ENCODE measurements at regions not wholly inside any gene's neighbourhood (a gene's known extent, or its start where the extent isn't known, plus 50 kb on each side); places are given as distances from the start of the nearest gene placed in this dataset.
"Not testable (repeated sequence)": the region's sequence is repeated elsewhere in the genome, so short reads cannot be mapped to it uniquely, and the experiment has no call there.

DNA sequence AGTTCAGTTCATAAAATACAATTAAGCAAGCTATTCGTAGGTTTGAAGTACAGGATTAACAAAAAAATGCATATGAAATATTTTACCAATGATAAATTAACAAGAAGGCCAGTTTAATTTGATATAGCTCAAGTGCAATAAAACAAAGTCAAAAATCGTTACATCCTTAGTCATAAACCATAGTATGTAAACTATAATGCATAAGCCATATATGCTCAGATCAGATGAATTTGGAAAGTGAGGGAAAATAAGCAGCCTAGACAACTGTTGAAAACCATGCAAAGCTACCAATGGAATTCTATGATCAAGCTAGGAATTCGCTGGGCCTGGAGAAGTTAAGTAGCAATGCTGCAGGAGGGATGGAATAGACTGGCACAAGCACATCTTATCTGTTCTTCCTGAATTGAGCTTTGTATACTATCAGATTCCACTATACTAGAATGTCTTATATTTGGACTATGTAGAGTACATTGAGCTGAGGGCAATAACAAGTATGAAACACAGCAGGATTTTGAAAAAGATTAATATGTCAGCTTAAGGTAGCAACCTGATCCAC, 682.0 kb downstream of the IRS1 start:
- no peaks in the 10 kb centered on the region for H3K36me3 Mint-ChIP-seq
- no peaks in the 10 kb centered on the region for H3K9me3 Mint-ChIP-seq (ENCODE audit: low read depth)
- peaks cover 2% of the 10 kb centered on the region for H3K27me3 Mint-ChIP-seq
- H3K27ac Mint-ChIP-seq = no peak overlapping the region
- H3K4me1 Mint-ChIP-seq (ENCODE audit: low read depth) = peaks cover 11% of the 10 kb centered on the region
- H3K4me3 Mint-ChIP-seq = no peak overlapping the region

DNA sequence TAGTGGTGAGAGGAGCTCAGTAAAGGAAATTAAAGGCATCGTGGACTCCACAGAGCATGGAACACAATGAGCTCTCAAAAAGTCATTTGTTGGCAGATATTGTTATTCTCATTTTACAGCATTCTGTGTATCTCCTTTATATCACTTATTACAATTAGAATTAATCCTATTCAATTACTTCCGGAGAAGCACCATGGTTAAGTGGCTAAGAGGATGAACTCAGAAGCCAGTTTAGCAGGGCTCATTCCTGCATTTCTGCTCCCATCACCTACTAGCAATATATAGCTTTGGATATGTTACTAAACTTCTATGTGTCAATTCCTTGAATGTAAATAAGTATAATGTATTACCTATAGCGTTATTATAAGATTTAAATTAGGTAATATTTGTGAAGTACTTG, 683.3 kb downstream of the IRS1 start:
- H3K36me3 Mint-ChIP-seq = no peaks in the 10 kb centered on the region
- H3K9me3 Mint-ChIP-seq (ENCODE audit: low read depth) = no peaks in the 10 kb centered on the region
- H3K4me3 Mint-ChIP-seq = no peak overlapping the region
- peaks cover 2% of the 10 kb centered on the region for H3K27me3 Mint-ChIP-seq
- H3K4me1 Mint-ChIP-seq (ENCODE audit: low read depth) = peaks cover 11% of the 10 kb centered on the region
- H3K27ac Mint-ChIP-seq = no peak overlapping the region

DNA sequence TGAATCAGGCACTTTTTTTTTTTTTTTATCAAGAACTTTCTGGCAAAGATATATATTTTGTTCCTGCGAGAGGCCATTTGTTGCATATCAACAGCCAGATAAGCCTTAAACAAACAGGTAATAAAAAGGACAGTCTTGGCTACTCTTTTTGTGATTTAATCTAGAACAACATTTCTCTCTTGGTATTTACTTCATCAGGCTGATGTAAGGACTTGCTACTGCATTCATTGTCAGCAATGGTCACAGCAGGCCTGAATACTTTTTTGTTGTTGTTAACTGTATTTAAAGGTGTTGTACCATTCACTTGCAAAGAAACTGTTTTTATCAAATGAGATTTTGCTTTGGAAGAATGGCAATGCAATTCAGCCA, 683.8 kb downstream of the IRS1 start:
- Mint-ChIP-seq H3K9me3 (ENCODE audit: low read depth) (no peaks in the 10 kb centered on the region), H3K36me3 (no peaks in the 10 kb centered on the region), H3K27ac (no peak overlapping the region), H3K4me1 (ENCODE audit: low read depth) (peaks cover 11% of the 10 kb centered on the region), H3K27me3 (peaks cover 2% of the 10 kb centered on the region), H3K4me3 (no peak overlapping the region)

DNA sequence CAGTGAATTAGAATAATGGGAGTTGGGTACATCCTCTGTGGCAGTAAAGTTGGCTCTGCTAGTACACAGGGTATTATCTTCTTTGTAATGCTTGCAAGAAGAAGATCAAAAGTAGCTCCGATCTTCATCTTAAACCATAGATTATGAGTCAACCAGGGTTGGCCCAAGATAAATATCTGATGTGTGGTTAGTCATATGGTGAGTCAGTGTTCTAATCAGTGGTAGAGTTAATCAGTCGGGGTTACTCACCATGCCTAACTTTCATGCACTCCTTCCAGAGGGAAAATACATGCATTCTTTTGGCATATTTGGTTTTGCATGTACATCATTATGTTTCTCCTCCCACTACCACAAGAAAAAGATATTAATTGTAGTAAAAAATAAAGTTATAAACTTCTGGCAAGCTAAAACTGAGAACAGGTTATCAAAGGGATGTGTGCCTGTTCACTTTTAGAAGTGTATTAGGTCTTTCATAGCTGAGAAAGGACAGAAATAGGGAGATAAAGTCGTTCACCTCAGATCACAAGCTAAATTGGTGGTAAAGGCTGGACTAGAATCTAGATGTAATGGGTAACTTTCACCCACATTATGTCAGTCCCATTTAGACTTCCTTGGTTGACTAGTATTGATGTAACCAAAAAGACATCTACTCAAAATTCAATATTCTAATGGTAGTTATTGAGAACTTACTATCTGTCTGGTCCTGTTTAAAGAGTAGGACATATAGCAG, 684.4 kb downstream of the IRS1 start:
- H3K4me3 Mint-ChIP-seq = no peak overlapping the region
- H3K4me1 Mint-ChIP-seq (ENCODE audit: low read depth) = peaks cover 11% of the 10 kb centered on the region
- H3K27me3 Mint-ChIP-seq = peaks cover 2% of the 10 kb centered on the region
- no peaks in the 10 kb centered on the region for H3K36me3 Mint-ChIP-seq
- H3K27ac Mint-ChIP-seq = no peak overlapping the region
- no peaks in the 10 kb centered on the region for H3K9me3 Mint-ChIP-seq (ENCODE audit: low read depth)

DNA sequence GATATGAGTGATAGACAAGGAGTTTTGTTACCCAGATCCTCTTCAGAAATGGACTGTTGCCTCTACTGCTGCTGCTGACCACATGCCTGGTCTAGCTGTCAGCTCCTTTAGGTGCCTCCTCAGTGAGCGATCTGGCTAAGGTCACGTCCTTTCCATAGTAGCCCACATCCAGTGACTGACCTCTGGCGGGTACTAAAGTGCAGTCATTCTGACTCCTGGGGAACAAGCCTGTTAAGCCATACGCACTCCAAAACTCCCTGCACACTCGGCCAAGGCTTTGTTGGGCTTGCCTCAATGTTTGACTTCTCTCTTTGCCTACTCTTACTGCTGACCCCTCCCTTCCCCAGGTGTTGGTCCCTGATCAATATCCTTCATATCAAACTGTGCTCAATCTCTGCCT, 685.2 kb downstream of the IRS1 start:
- Mint-ChIP-seq H3K4me3 (no peak overlapping the region), H3K4me1 (ENCODE audit: low read depth) (peaks cover 11% of the 10 kb centered on the region), H3K27me3 (peaks cover 2% of the 10 kb centered on the region), H3K27ac (no peak overlapping the region), H3K36me3 (no peaks in the 10 kb centered on the region), H3K9me3 (ENCODE audit: low read depth) (no peaks in the 10 kb centered on the region)

DNA sequence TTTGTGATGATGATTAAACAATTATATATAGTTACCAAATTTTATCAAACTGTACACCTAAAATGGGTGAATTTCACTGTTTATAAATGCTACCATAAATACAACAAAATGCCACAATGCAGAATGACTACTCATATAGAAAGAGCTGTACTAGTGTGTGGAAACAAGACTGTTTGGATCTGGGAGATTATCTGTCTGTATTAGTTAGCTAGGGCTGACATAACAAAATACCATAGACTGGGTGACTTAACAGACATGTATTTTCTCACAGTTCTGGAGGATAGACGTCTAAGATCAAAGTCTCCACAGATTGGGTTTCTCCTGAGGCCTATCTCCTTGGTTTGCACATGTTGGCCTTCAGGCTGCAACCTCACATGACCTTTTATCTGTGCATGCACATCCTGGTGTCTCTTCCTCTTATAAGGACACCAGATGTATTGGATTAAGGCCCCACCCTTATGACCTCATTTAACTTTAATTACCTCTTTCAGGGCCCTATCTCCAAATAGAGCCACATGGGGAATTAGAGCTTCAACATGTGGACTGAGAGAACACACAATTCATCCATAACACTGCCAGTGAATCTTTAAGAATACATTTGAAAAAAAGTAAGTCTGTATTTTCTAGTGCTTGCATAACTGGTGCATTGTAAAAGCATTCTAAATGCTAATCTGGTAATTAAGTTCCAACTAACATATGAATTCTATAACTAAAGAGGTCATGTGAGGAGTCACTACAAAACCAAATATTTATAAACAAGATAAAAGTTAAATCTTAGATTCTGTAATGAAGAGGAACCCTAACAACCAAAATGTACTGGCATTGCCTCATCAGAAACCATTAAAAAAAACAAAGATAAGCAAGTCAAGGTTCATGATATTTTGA, 699.6 kb downstream of the NYAP2 start:
- no peak overlapping the region for H3K4me3 Mint-ChIP-seq
- no peaks in the 10 kb centered on the region for H3K4me1 Mint-ChIP-seq (ENCODE audit: low read depth)
- no peak overlapping the region for H3K27ac Mint-ChIP-seq
- H3K27me3 Mint-ChIP-seq = no peaks in the 10 kb centered on the region
- H3K36me3 Mint-ChIP-seq = no peaks in the 10 kb centered on the region
- peaks cover 5% of the 10 kb centered on the region for H3K9me3 Mint-ChIP-seq (ENCODE audit: low read depth)

DNA sequence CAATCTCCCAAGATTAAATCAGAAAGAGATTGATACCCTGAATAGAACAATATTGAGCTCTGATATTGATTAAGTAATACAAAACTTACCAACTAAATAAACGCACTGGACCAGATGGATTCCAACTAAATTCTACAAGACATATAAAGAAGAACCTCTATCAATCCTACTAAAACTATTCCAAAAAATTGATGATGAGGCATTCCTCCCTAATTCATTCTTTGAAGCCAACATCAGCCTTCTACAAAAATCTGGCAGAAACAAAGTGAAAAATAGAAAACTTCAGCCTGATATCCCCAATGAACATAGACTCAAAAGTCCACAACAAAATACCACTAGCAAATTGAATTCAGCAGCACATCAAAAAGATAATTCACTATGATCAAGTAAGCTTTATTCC, 695.5 kb downstream of the NYAP2 start:
- Mint-ChIP-seq H3K27me3 (peaks cover 4% of the 10 kb centered on the region), H3K4me1 (ENCODE audit: low read depth) (no peaks in the 10 kb centered on the region), H3K4me3 (no peak overlapping the region), H3K36me3 (no peaks in the 10 kb centered on the region), H3K27ac (no peak overlapping the region), H3K9me3 (ENCODE audit: low read depth) (peaks cover 15% of the 10 kb centered on the region)

DNA sequence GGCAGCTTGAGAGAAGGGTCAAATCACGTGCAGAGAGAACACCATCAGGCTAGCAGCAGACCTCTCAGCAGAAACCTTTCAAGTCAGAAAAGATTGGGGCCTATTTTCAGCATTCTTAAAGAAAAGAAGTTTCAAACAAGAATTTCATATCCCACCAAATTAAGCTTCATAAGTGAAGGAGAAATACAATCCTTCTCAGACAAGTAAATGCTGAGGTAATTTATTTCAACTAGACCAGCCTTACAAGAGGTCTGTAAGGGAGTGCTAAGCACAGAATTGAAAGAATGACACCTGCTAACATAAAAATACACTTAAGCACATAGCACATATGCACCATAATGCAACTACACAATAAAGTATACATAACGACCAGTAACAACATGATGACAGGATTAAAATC, 693.9 kb downstream of the NYAP2 start:
- Mint-ChIP-seq H3K36me3 (no peaks in the 10 kb centered on the region), H3K27ac (no peak overlapping the region), H3K9me3 (ENCODE audit: low read depth) (peaks cover 15% of the 10 kb centered on the region), H3K4me3 (no peak overlapping the region), H3K27me3 (peaks cover 4% of the 10 kb centered on the region), H3K4me1 (ENCODE audit: low read depth) (no peaks in the 10 kb centered on the region)

DNA sequence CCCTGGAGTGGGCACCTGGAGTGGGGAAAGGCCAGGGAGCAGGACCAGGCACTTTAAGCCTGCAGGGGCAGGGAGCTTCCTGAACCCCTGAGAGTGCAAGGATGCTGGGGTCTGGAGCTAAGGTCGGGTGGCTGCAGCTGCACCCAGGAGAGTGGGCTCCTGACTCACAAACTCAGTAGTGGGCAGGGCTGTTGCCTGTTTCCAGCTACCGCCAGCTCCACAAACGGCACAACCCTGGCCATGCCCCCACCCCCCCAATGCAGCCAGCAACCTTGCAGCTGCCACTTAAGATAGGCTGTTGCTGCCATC, 688.8 kb downstream of the NYAP2 start:
- Mint-ChIP-seq H3K4me3 (no peak overlapping the region), H3K4me1 (ENCODE audit: low read depth) (no peaks in the 10 kb centered on the region), H3K9me3 (ENCODE audit: low read depth) (peaks cover 4% of the 10 kb centered on the region), H3K27ac (no peak overlapping the region), H3K36me3 (no peaks in the 10 kb centered on the region), H3K27me3 (peaks cover 4% of the 10 kb centered on the region)

DNA sequence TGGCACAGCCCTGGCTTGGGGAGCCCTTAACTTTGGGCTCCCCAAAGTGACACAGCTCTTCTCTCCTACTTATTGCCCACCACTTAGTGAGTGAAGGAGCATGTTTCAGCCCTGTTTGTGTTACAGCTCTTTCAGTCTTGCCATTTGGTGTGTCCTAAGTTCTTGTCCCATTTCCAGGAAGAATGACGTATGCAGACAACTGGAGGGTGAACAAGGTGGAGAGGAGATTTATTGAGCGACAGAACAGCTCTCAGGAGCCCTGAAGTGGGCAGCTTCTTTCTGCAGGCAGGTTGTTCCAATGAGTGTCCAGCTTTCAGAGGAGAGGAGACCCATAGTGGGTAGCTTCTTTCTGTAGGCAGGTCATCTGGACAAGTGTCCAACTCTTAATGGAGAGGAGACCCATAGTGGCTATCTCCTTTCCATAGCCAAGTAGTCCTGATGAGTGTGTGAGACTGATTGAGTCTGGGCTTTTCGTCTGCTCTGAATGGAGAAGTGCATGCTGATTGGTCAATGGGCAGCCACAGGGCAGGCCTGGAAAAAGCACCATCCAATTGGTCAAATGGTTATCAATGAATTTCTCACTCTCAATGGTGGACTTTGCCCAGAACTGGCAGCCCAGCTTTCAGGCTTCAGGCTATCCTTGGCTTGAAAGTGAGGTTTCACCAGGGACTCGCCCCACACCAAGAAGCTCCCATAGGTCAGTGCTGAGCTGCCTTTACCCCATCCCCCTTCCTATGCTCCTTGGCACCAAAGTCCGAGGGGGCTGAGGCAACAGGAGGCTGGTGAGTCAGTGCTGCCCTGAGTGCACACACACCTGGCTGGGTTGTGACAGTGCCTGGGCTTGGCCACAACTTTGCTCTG, 688.2 kb downstream of the NYAP2 start:
- Mint-ChIP-seq H3K4me3 (no peak overlapping the region), H3K9me3 (ENCODE audit: low read depth) (no peaks in the 10 kb centered on the region), H3K36me3 (no peaks in the 10 kb centered on the region), H3K27ac (no peak overlapping the region), H3K27me3 (peaks cover 4% of the 10 kb centered on the region), H3K4me1 (ENCODE audit: low read depth) (no peaks in the 10 kb centered on the region)

DNA sequence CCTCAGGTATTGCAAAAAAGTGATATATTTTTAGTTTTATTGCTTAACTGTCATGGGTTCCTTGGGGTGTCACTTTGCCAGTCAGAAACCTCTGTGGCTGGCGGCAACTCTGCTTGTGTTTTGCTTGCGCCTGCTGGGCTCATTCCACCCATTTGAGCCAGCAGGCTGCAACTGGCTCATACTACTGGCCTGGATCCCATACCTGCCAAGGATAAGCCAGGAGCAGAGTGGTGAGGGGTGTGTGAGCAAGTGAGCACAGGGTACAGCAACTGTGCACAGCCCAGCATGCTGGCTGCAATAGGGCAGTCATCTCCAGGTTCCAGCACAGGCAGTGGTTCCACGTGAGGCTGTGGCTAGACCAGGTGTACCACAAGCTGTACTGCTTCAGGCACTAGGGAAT, 687.5 kb downstream of the NYAP2 start:
- no peaks in the 10 kb centered on the region for H3K4me1 Mint-ChIP-seq (ENCODE audit: low read depth)
- H3K9me3 Mint-ChIP-seq (ENCODE audit: low read depth) = no peaks in the 10 kb centered on the region
- H3K27ac Mint-ChIP-seq = no peak overlapping the region
- H3K4me3 Mint-ChIP-seq = no peak overlapping the region
- peaks cover 4% of the 10 kb centered on the region for H3K27me3 Mint-ChIP-seq
- no peaks in the 10 kb centered on the region for H3K36me3 Mint-ChIP-seq

DNA sequence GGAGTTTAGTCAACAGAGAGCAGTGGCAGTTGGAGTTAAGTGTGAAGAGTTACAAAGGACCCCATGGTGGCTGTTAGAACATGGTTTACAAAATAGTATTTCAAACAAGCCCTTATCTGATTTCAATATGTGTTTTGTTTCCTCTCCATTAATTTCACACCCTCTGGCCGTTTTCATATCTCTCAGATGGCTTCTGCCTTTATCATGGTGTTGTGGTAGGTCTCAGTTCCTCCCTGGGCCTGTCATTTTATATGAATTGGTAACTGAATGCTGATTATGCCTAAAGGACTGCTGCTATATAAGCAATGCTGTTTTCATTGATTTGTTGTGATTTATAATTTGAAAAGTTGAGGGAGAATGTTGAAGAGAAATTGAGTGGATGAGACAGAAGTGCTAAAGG, 686.7 kb downstream of the NYAP2 start:
- Mint-ChIP-seq H3K36me3 (no peaks in the 10 kb centered on the region), H3K4me3 (no peak overlapping the region), H3K27me3 (peaks cover 3% of the 10 kb centered on the region), H3K27ac (no peak overlapping the region), H3K9me3 (ENCODE audit: low read depth) (no peaks in the 10 kb centered on the region), H3K4me1 (ENCODE audit: low read depth) (no peaks in the 10 kb centered on the region)

DNA sequence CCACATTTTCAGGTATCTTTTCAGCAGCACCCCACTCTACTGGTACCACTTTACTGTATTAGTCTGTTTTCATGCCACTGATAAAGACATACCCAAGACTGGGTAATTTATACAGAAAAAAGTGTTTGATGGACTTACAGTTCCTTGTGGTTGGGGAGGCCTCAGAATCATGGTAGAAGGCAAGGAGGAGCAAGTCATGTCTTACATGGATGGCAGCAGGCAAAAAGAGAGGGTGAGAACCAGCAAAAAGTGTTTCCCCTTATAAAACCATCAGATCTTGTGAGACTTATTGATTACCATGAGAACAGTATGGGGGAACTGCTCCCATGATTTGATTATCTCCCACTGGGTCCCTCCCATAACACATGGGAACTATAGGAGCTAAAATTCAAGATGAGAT, 685.9 kb downstream of the NYAP2 start:
- not testable (repeated sequence) for H3K4me1 Mint-ChIP-seq (ENCODE audit: low read depth); H3K4me3 Mint-ChIP-seq; H3K27ac Mint-ChIP-seq; H3K27me3 Mint-ChIP-seq; H3K9me3 Mint-ChIP-seq (ENCODE audit: low read depth); H3K36me3 Mint-ChIP-seq

DNA sequence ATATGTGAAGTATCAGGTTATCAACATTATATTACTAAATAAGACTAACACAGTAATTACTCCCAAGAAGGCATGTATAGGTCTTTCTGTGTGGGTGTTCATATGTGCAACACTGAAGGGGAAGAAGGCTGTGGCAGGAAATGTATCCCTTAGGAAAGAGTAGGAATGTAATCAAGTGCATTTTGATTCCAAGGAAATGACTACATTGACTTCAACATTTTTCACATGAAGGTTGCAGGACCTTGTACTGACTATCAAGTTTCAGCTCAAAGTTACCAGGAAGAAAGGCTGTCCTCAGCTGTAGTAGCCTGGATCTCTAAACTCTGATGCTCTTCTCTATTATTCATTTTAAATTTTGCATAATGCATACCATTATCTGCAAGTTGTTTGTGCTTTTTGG, 680.8 kb downstream of the NYAP2 start:
- H3K27me3 Mint-ChIP-seq = no peaks in the 10 kb centered on the region
- no peaks in the 10 kb centered on the region for H3K36me3 Mint-ChIP-seq
- no peak overlapping the region for H3K4me3 Mint-ChIP-seq
- no peaks in the 10 kb centered on the region for H3K9me3 Mint-ChIP-seq (ENCODE audit: low read depth)
- no peaks in the 10 kb centered on the region for H3K4me1 Mint-ChIP-seq (ENCODE audit: low read depth)
- H3K27ac Mint-ChIP-seq = no peak overlapping the region

DNA sequence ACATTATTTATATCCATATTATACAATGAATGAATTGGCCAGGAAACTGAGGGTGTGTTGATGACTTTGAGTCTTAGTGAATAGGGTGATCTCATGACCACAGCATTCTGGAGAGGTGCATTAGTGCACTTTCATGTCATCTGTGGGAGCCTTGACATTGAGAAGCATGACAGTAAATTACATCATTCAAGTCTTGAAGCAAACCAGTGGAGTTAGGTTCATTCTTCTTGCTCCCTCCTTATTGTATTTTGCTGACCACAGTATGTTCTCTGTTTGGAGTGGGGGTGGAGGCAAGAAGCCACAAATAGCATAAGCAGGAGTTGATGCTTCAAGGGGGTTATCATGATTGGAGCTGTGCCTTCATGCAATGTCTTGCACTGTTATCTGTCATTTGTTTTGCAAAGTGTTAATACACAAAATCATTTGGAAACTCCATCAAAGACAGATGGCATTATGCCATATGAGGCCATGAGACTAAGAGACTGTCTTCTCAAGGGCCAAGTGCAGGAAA, 680.2 kb downstream of the NYAP2 start:
- Mint-ChIP-seq H3K27me3 (no peaks in the 10 kb centered on the region), H3K9me3 (ENCODE audit: low read depth) (no peaks in the 10 kb centered on the region), H3K36me3 (no peaks in the 10 kb centered on the region), H3K27ac (no peak overlapping the region), H3K4me3 (no peak overlapping the region), H3K4me1 (ENCODE audit: low read depth) (no peaks in the 10 kb centered on the region)

Data from activated naive CD8-positive, alpha-beta T cell (primary cell).